ENCODE measurements at regions not wholly inside any gene's neighbourhood (a gene's known extent, or its start where the extent isn't known, plus 50 kb on each side); places are given as distances from the start of the nearest gene placed in this dataset.

DNA sequence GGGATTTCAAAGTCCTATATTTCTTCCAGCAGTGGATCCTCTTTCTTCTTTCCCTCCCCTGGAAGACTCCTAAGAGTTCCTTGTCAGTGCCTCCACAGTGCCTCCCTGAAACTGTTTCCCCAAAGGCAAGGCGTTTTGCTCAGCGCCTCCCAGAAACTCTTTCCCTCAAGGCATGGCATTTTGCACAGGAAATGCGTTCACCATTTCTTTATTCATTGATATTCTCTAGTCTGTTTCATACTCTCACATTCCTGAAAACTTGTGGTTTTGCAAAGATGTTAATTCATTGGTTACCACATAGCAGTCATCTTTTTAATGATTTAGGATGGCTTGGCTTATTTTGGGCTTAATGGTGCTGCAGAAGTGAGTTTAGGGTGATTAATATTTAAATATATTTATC lies 177.3 kb upstream of the SLC10A2 start:
- TF ChIP-seq ZNF274 (IDR thresholded peaks at IDR 0.05; ENCODE audit: low read depth, low read length), result no peak
- TF ChIP-seq YY1 (IDR thresholded peaks at IDR 0.05; ENCODE audit: insufficient read depth, insufficient read length), result no peak
